GM21576 (cell line): ENCODE measurements at regions not wholly inside any gene's neighbourhood (a gene's known extent, or its start where the extent isn't known, plus 50 kb on each side); places are given as distances from the start of the nearest gene placed in this dataset.
A peak's percentile ranks its signal among the peaks of the same experiment; 100 is the strongest.
"Not testable (repeated sequence)": the region's sequence is repeated elsewhere in the genome, so short reads cannot be mapped to it uniquely, and the experiment has no call there.

Source experiments
- ATAC-seq: cut with Tn5 transposase; IDR thresholded peaks from one replicate; pipeline ENCODE4 v1.9.1; 2021; ENCODE audit warnings: mild to moderate bottlenecking, moderate library complexity; ENCODE audit not compliant: unreplicated experiment

- ATAC-seq, result no peak
Observed at GRCh38 chr6:19892260-19892659, 55.1 kb downstream of the ID4 start.

- ATAC-seq, result no peak
Observed at GRCh38 chr6:19895866-19896692, 58.9 kb downstream of the ID4 start.

- no peak for ATAC-seq
Observed at GRCh38 chr6:19896693-19897010, 59.5 kb downstream of the ID4 start.

- no peak for ATAC-seq
Observed at GRCh38 chr6:19898141-19898740, 61.1 kb downstream of the ID4 start.

GRCh38 chr6:19902201-19902600 lies 65.0 kb downstream of the ID4 start:
- ATAC-seq, result no peak

GRCh38 chr6:19904408-19904807 lies 67.2 kb downstream of the ID4 start:
- ATAC-seq, result not testable (repeated sequence)

GRCh38 chr6:19905584-19905983 lies 68.4 kb downstream of the ID4 start:
- ATAC-seq, result no peak

- no peak for ATAC-seq
Observed at GRCh38 chr6:19906171-19906570, 69.0 kb downstream of the ID4 start.

GRCh38 chr6:19911223-19911622 lies 74.1 kb downstream of the ID4 start:
- no peak for ATAC-seq

GRCh38 chr6:19918436-19918835 lies 81.3 kb downstream of the ID4 start:
- no peak for ATAC-seq

- no peak for ATAC-seq
Observed at GRCh38 chr6:19921786-19922185, 84.6 kb downstream of the ID4 start.

GRCh38 chr6:19925533-19925932 lies 88.4 kb downstream of the ID4 start:
- peak; percentile 55 for ATAC-seq

- ATAC-seq, result no peak
Observed at GRCh38 chr6:19928461-19928860, 91.3 kb downstream of the ID4 start.

- ATAC-seq, result no peak
Observed at GRCh38 chr6:19929312-19929711, 92.1 kb downstream of the ID4 start.

GRCh38 chr6:19934996-19935591 lies 97.9 kb downstream of the ID4 start:
- no peak for ATAC-seq

GRCh38 chr6:19939321-19939720 lies 102.2 kb downstream of the ID4 start:
- ATAC-seq, result not testable (repeated sequence)

GRCh38 chr6:19939926-19940325 lies 102.8 kb downstream of the ID4 start:
- not testable (repeated sequence) for ATAC-seq

- no peak for ATAC-seq
Observed at GRCh38 chr6:19943042-19943441, 105.9 kb downstream of the ID4 start.

- ATAC-seq, result no peak
Observed at GRCh38 chr6:19945843-19946358, 108.7 kb downstream of the ID4 start.

GRCh38 chr6:19949155-19949554 lies 112.0 kb downstream of the ID4 start:
- no peak for ATAC-seq

GRCh38 chr6:19964115-19964514 lies 126.9 kb downstream of the ID4 start:
- ATAC-seq, result no peak

- no peak for ATAC-seq
Observed at GRCh38 chr6:19968201-19968600, 131.0 kb downstream of the ID4 start.
